Astrocyte of the spinal cord (primary cell): ENCODE measurements at regions not wholly inside any gene's neighbourhood (a gene's known extent, or its start where the extent isn't known, plus 50 kb on each side); places are given as distances from the start of the nearest gene placed in this dataset.

Experiments
- DNase-seq: peaks from one replicate; pipeline ENCODE4 v3.0.0; 2011; ENCODE audit warnings: low read depth, low spot score
- H3K4me3 ChIP-seq: 2 replicates; pipeline ENCODE4 v1.5.1; 2011; ENCODE audit warnings: low read depth, mild to moderate bottlenecking, low read length, moderate library complexity
- in situ Hi-C: cut with HindIII; loops from 2 replicates; pipeline ENCODE4 v1.10.0; 2017; ENCODE audit warnings: low sequenced_read_pairs
- TF ChIP-seq, protein P1 (sequence below): IDR thresholded peaks from 2 replicates; pipeline ENCODE4 v1.5.1; 2012; ENCODE audit warnings: low read depth, mild to moderate bottlenecking, low read length, inconsistent platforms

DNA sequence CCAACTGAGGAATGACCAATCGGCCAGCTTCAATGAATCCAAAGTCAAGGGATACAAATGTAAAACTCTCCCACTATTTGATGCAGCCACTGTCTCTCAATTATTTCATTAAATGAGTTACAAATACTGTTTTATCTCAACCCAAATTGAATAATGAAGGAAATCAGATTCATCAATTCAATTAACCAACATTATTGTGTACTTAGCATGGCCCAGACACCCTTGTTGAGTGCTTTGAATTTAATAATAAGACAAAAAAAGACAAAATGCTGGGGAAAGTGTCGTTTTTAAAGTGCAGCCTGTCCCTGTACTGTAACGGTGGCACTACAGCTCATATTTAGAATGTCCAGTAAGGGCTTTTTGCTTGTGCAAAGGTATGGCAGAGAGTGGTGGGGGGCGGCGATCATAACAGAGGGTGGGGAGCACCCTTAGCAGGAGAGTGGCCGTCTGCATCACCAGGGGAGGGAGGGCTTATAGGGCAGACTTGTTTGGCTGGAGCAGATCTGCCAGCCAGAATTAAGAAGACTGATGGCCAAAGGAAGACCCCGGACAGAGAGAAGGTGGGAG, 123.8 kb upstream of the GALNT2 start:
- TF ChIP-seq, protein P1, sequence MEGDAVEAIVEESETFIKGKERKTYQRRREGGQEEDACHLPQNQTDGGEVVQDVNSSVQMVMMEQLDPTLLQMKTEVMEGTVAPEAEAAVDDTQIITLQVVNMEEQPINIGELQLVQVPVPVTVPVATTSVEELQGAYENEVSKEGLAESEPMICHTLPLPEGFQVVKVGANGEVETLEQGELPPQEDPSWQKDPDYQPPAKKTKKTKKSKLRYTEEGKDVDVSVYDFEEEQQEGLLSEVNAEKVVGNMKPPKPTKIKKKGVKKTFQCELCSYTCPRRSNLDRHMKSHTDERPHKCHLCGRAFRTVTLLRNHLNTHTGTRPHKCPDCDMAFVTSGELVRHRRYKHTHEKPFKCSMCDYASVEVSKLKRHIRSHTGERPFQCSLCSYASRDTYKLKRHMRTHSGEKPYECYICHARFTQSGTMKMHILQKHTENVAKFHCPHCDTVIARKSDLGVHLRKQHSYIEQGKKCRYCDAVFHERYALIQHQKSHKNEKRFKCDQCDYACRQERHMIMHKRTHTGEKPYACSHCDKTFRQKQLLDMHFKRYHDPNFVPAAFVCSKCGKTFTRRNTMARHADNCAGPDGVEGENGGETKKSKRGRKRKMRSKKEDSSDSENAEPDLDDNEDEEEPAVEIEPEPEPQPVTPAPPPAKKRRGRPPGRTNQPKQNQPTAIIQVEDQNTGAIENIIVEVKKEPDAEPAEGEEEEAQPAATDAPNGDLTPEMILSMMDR = no peak
- DNase-seq = no peak
- no peak overlapping the region for H3K4me3 ChIP-seq
- in situ Hi-C loops = no loop called here

DNA sequence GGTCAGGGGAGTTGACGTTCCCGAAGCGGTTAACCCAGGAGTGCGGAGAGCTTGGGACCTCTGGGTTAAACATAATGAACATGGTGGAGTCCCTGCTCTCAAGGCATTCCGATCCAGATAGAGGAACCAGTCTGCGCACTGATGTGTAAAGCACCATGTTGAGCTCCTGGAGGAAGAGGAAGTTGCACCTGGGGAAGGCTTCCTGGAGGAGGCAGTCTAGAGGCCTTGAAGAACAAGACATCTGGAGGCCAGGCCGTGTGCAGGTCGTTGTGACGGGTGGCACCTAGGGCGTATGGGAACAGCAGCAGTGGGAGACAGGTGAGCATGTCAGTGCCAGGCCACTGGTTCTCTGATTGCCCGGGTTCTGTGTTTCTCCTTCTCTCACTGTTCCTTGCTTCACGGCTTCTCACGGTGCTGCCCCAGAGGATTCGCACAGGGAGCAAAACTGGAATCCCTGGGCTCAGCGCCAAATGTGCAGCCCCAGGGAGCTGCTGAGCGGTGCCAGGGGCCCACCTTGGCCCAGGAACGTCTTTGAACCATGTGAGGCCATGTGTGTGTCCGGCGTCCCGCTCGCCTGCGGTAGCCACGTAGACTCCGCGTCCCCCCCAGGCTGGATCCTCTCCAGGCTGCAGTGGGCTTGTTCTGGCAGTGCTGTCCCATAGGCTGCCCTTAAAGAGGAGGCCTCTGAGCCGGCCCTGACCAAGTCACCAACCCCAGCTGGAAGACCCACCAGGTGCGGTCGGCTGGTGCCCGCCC, 122.9 kb upstream of the GALNT2 start:
- DNase-seq = no peak
- in situ Hi-C loops = no loop called here
- no peak overlapping the region for H3K4me3 ChIP-seq
- TF ChIP-seq, protein P1 = no peak

DNA sequence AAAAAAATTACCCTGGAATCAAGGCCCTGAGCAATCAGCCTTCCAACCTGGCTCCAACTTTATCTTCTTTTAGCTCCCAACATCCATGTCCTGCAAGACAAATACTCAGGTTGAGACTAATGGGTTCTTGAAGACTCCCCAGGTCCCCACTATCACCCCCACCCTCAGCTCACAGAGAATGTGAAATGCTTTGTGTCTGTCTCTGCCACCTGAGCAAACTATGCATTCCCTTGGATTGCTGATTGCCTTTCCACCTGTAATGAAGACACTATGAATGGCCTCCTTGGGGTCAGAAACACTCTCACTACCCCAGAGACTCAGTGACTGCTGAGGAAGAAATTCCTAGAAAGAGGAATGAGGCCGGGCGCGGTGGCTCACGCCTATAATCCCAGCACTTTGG, 121.2 kb upstream of the GALNT2 start:
- TF ChIP-seq, protein P1 = no peak

DNA sequence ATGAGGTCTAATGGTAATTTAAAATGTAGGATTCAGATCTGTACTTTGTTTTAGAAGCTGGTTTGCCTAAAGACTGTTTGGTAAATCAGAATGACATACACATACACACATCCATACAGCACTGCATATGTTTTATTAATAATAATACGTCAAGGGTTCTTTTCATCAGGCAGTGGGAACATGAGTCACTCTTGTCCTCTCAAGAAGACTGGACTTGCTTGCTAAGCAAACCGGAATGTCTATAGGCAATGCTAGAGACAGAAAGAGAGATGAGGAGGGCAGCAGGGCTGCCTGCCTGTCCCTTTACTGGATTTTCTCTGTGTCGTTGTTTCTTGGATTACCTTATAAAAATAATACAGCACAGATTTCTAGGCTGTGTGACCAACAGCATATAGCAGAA, 119.1 kb upstream of the GALNT2 start:
- no peak overlapping the region for H3K4me3 ChIP-seq
- in situ Hi-C loops = no loop called here
- peak; percentile 24 for DNase-seq
- TF ChIP-seq, protein P1 = no peak

More for the DNA sequence above, 121.2 kb upstream of the GALNT2 start:
- in situ Hi-C loops = no loop called here
- DNase-seq = no peak
- H3K4me3 ChIP-seq = no peak overlapping the region

DNA sequence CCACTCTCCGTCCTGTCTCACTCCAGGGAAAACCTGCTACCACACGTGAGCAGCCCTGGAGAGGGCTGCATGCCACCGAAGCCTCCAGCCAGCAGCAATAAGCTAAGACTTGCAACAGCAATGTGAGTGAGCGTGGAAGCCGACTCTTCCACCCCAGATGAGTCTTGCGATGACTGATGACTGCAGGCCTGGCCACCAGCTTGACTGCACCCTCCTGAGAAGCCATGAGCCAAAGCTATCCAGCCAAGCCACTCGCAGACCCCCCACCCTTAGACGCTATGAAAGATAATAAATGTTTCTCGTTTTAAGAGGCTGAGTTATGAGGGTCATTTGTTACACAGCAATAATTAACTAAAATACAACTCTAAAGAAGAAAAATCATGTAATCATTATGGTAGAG, 118.6 kb upstream of the GALNT2 start:
- in situ Hi-C loops = no loop called here
- H3K4me3 ChIP-seq = no peak overlapping the region
- TF ChIP-seq, protein P1 = no peak
- no peak for DNase-seq

DNA sequence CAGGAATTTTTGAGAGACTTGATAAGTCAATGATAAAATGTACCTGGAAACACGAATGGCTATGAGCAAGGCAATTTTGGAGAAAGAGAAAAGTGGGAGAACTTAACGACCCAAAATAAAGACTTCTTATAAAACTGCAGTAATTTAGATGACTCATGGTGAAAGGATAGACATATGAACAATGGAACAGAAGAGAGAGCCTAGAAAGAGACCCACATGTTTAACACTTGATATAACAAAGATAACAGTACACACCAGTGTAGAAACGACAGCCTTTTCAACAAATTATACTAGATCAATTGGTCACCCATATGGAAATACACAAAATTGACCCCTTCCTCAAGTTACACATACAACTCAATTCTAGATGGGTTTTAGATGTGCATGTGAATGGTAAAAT, 117.5 kb upstream of the GALNT2 start:
- DNase-seq = no peak
- no peak overlapping the region for H3K4me3 ChIP-seq
- in situ Hi-C loops = no loop called here
- TF ChIP-seq, protein P1 = no peak
